Bronchial epithelial cell (primary cell): ENCODE measurements at regions not wholly inside any gene's neighbourhood (a gene's known extent, or its start where the extent isn't known, plus 50 kb on each side); places are given as distances from the start of the nearest gene placed in this dataset.
"Not testable (repeated sequence)": the region's sequence is repeated elsewhere in the genome, so short reads cannot be mapped to it uniquely, and the experiment has no call there.

Source experiments
- DNase-seq: peaks from one replicate; pipeline ENCODE4 v3.0.0-alpha.2; 2010; ENCODE audit warnings: low read depth
- FAIRE-seq: peaks from 2 replicates; lab custom pipeline; 2011; peaks lifted over from hg19 to GRCh38; lab: Jason Lieb, UNC
- H3K27me3 ChIP-seq: 2 replicates; pipeline ENCODE4 v1.5.1; 2011; ENCODE audit warnings: low read length; ENCODE audit not compliant: control insufficient read depth, insufficient read depth
- H3K36me3 ChIP-seq: 2 replicates; pipeline ENCODE4 v1.5.1; 2011; ENCODE audit warnings: low read length; ENCODE audit not compliant: control insufficient read depth, insufficient read depth
- H3K4me3 ChIP-seq: 2 replicates; pipeline ENCODE4 v1.5.1; 2011; ENCODE audit warnings: mild to moderate bottlenecking, low read depth, low read length, control low read depth
- CTCF ChIP-seq: IDR thresholded peaks from 2 replicates; pipeline ENCODE4 v1.5.1; 2011; ENCODE audit warnings: mild to moderate bottlenecking, moderate library complexity, low read length, control low read depth, inconsistent platforms; ENCODE audit not compliant: insufficient read depth, severe bottlenecking

DNA sequence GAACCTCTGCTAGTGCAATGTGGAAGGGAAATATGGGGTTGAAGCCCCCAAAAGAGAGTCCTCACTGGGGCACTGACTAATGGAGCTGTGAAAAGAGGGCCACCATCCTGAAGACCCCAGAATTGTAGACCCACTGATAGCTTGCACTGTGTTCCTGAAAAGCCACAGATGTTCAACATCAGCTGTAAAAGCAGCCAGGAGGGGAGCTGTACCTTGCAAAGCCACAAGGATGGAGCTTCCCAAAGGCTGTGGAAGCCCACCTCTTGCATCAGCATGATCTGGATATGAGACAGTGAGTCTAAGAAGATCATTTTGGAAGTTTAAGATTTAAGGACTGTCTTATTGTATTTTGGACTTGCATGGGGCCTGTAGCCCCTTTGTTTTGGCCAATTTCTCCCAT, 125.8 kb upstream of the TGFBR2 start:
- DNase-seq (no peak), FAIRE-seq (no peak)
- TF ChIP-seq CTCF, result no peak
- no peaks in the 10 kb centered on the region for H3K27me3 ChIP-seq
- no peaks in the 10 kb centered on the region for H3K36me3 ChIP-seq
- H3K4me3 ChIP-seq, result no peak overlapping the region

GRCh38 chr3:30481241-30481640, 125.2 kb upstream of the TGFBR2 start:
- Histone ChIP-seq H3K27me3 (no peaks in the 10 kb centered on the region), H3K4me3 (no peak overlapping the region), H3K36me3 (no peaks in the 10 kb centered on the region)
- FAIRE-seq, result no peak
- no peak for TF ChIP-seq CTCF
- DNase-seq, result no peak

DNA sequence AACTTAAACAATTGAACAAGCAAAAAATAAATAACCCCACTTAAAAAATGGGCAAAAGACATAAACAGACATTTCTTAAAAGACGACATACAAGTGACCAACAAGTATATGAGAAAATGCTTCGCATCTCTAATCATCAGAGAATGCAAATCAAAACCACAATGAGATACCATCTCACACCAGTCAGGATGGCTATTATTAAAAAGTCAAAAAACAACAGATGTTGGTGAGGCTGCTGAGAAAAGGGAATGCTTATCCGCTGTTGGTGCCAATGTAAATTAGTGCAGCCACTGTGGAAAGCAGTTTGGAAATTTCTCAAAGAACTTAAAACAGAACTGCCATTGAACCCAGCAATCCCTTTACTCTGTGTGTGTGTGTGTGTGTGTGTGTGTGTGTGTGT, 122.2 kb upstream of the TGFBR2 start:
- not testable (repeated sequence) for FAIRE-seq, DNase-seq, H3K36me3 ChIP-seq, H3K4me3 ChIP-seq, H3K27me3 ChIP-seq

DNA sequence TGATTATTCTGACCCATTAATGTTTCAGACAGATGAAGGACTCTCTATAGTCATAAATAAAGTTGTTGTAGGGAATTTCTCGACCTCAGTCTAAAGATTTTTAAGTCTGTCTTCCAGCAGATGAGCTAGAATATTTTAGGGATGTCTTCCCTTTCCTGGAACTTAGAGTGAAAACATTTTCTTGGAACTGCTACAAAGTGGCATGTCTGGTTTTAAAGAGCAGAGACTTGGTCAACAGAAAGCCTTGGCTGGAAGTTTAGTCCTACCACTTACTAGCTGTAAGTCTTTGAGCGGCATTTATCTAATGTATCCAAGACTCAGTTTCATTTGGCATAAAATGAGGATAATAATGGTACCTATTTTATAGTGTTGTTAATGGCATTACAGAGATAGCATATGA, 120.0 kb upstream of the TGFBR2 start:
- Histone ChIP-seq H3K27me3 (no peaks in the 10 kb centered on the region), H3K4me3 (no peak overlapping the region), H3K36me3 (no peaks in the 10 kb centered on the region)
- FAIRE-seq (no peak), DNase-seq (no peak)
- no peak for TF ChIP-seq CTCF

DNA sequence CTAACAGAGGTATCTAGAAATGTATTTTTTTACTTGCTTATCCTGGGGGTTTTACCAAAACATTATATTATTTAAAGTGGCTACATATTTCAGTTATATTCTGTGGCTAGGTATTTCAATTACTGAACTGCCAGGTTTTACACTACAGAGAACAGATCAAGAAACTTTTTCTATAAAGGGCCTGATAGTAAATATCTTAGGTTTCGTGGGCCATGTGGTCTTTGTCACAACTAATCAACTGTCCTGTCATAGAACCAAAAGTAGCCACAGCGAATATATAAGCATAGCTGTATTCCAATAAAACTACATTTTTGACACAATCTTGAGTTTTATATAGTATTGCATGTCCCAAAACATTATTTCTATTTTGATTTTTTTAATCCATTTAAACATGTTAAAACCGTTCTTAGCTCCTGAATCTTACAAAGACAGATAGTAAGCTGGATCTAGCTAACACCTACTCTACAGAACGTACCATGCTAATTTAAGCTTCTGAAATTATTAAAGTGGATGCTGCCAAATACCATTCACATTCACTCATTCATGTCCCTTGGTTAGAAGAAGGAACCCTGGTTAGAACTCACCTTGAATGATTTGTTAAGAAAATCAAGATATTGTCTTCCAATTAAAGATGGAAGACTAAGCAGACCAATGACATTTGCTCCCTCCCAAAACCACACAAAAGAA, 118.2 kb upstream of the TGFBR2 start:
- Histone ChIP-seq H3K4me3 (no peak overlapping the region), H3K27me3 (no peaks in the 10 kb centered on the region), H3K36me3 (no peaks in the 10 kb centered on the region)
- FAIRE-seq (no peak), DNase-seq (no peak)
- no peak for TF ChIP-seq CTCF

DNA sequence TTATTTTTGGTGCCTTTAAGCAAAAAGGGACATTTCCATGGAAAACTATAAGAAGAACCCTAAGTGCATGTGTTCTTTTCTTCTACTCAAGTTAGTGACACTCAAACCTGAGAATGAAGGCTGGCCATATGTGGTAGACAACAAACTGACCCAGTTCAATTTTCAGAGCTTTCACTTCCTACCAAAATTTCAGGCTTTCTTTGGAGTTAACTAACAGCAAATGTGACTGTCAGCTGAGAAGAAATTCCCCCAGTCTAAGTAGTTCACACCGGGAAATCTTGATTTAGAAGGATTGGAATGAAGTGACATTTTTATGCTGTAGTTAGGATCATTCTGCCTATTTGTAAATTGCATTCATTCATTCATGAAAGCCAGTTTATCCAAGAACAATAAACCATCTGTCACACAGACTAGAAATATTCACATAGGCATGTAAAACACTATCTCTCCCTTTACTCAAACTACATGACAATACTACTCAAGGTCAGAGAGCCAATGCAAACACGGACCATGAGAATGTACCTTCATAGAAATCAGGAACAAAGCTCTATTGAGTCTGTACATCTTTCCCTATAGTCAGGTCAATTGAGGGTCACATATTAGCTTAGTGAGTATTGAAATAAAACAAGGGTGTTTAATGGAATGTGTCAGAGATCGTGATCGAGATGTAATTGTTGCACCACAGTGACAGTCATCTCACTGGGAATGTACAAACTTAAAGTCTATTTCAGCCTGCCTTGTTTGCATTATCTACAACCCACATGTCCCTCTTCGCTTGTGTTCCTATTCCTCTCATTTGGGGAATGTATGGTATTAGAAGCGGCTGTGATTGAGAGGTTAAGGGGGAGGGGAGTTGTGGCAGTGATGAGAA, 113.8 kb upstream of the TGFBR2 start:
- Histone ChIP-seq H3K36me3 (no peaks in the 10 kb centered on the region), H3K4me3 (no peak overlapping the region), H3K27me3 (no peaks in the 10 kb centered on the region)
- DNase-seq (no peak), FAIRE-seq (peak; percentile 73)
- no peak for TF ChIP-seq CTCF
